NCI-H82 treated with DMSO at 0.1 percent for 48 hours (cell line): ENCODE measurements at regions not wholly inside any gene's neighbourhood (a gene's known extent, or its start where the extent isn't known, plus 50 kb on each side); places are given as distances from the start of the nearest gene placed in this dataset.
"Not testable (repeated sequence)": the region's sequence is repeated elsewhere in the genome, so short reads cannot be mapped to it uniquely, and the experiment has no call there.

ENCODE experiments used
- DNase-seq: peaks from one replicate; lab custom pipeline; 2025; ENCODE audit not compliant: unreplicated experiment; lab: John Stamatoyannopoulos, UW

DNA sequence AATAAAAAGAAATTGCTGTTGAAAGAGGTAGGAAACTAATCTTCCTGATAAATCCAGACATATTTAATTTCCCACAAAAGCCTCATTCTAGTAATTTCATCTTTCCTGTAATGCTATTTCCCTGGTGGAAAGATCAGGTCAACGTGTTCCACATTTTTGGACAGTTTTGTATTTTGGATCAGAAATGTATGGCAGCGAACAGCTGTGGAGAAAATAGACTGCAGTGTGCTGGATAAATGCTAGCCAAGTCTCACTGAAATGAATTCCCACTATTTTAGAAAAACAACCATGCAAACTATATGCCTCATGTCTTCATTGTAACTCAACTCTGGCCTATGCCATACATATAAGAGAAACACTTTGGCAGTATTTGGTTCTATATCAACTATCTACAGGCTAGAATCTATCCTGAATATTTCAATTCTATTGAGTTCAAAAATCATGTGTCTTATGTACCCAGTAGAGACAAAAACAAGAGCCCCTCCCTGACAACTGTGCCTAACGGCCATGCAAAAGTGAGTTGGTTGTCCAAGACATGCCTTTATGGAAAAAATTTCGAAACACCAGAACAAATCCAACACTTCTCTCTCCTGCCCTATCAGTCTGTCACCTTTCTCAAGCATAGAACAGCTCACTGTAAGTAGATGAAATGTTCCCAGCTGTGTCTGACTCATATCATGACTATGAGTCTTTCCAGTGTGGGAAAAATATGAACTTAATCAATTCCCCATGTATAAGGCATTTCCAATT lies 191.3 kb upstream of the NREP start:
- DNase-seq = no peak

DNA sequence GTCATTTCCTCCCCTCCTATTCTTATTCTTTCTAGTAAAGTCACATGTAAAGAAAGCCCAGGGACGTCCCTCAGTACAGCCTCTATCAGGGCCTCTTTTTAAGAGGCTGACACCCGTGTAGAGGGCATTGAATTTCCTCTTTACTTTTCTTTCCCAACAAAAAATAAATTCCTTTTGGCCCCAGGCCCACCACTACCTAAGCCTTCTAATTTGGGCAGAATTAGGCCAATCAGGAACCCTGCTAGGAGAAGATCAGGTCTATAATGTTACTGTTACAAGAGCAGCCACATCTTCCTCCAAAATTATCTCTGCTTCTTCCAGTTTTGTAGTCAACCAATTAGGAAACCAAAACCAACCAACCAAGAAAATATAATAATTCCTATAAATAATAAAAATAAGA lies 189.6 kb upstream of the NREP start:
- no peak for DNase-seq

DNA sequence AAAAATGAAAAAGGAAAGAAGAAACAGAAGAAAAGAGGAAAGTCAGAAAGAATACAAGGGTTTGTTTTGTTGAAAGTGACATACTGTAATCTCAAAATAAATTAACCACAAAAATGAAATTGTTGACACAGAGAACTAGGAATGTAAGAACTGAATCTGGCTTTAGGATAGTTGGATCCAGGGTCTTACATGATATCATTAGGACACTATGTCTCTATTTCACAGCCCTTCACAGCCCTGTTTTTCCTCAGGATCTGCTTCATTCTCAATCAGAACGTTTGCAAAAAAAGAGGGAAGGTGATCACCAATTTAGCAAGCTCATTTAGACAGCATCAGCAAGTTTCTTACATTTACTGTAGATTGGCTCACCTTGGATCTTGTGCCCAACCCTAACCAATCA lies 188.5 kb upstream of the NREP start:
- no peak for DNase-seq

DNA sequence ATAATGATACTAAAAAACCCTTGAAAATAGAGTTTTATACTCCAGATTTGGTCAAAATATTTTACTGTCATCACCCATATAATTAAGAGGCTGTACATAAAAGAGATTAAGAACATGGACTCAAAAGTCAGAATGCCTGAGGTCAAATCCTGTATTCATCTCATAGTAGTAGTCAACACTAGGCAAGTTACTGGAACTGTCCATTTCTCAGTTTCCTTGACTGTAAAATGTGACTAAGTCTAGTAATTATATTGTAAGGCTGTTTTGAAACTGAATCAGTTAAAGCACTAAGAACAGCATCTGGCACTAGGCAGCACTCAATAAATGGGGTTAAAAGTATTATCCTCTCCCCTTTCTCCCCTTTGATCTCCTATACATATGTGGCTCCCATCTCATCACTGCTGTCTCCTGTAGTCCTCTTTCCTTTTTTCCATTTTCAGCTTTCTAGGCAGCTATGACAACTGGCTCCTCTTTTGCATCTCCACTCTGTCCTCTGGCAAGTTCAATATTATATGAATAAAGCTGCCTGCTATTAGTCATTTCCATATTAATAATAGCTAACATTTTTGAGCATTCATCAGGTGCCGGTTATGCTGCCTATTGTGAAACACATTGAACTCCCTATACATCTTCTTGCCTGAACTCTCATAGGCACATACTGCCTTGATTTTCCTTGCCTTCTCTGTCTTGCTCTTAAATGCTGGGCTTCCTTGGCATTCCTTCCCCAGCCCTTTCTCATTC lies 185.8 kb upstream of the NREP start:
- DNase-seq = peak; percentile 31

DNA sequence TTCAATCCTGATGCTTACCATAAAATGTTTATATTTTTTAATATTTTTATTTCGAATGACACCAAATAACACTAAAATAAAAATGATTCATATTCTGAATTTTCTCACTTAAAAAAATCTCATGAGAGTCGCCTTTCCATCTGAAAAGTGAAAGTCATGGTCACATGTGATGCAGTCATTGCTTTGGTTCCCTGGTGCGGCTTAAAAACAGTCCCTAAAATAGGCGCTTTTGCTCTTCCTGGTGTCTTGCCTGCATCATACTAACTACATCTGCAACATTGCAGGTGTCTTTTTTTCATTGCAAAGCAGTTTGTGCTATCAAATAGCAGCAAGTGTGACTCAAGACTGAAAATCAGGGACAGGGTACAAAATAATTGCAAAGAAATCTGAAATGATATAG lies 185.2 kb upstream of the NREP start:
- DNase-seq = no peak

DNA sequence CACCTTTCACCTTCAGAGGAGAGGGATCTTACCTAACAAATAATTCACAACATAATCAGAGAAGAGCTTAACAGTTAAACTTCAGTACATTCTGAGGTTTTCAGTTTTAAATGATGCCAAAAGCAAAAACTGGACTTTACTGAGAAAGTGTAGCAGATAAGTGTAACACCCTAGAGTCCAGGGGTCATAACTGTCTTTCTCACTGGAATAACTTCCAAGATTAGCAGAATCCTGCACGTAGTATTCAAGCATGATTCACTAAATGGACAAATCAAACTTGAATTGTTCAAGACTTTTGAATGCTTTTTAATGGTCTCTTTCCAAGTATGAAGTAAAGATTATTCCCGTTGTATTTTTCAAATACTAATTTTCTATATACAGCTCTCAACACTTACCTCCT lies 180.1 kb upstream of the NREP start:
- DNase-seq = no peak

DNA sequence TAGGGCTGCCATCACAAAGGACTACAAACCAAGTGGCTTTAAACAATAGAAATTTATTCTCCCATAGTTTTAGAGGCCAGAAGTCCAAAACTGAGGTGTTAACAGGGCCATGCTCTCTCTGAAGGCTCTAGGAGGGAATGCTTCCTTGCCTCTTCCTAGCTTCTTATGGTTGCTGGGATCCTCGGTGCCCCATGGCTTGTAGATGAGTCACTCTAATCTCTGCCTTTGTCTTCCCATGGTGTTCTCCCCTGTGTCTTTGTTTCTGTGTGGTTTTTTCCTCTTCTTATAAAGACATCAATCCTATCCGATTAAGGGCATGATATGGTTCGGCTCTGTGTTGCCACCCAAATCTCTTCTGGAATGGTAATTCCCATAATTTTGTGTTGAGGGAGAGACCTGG lies 178.8 kb upstream of the NREP start:
- DNase-seq = no peak

DNA sequence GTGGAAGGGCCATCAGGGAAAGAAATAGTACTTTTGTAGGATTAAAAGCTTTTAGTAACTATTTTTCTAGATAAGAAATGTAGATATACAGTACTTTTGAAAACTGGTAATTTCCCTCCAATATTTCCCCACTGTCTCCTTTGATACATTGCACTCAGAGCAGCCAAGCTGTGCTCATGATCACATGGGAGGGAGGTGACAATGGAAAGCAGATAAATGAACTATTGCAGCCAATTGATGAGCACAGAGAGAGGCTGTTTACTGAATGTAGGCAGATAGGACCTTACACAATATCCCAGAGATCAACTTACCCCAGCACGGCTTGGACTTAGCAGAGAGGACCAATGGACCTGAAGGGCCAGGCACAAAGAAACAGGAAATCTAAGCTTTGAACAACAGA lies 178.0 kb upstream of the NREP start:
- no peak for DNase-seq

DNA sequence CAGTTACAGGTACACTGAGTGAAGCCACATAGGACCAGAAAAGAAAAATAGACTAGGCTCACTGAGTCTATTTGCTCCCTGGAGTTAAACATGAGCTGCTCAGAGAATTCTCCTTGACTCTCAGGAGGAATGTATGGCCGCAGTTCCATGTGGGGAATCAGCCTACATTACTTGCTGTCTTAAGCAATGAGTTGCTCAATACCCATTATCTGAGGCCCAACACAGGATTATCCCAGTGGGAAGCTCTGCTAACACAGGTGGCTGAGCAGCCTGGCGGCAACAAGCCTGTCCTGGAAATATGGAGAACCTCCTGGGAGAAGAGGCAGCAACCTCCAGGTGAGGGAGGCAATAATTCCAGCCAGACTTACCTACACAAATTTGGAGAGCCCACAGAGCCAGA lies 177.5 kb upstream of the NREP start:
- DNase-seq = no peak

DNA sequence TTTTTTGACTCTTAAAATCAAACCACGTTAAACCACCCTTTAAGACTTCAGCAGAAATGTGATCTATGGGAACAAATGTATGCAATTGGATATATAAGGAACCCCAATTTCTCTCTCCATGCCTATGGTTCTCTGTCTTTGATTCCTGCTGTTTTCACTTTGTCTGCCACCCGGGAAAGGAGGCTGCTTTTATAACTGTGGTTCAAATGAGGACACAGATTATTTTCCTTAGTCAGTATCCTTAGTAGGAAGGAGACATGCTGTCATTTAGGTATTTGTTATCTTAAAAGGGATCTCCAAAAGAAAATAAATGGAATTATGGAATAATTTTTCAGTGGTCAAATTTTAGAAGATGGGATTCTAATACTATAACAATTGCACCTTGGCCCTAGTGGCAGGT lies 176.1 kb upstream of the NREP start:
- DNase-seq = no peak

DNA sequence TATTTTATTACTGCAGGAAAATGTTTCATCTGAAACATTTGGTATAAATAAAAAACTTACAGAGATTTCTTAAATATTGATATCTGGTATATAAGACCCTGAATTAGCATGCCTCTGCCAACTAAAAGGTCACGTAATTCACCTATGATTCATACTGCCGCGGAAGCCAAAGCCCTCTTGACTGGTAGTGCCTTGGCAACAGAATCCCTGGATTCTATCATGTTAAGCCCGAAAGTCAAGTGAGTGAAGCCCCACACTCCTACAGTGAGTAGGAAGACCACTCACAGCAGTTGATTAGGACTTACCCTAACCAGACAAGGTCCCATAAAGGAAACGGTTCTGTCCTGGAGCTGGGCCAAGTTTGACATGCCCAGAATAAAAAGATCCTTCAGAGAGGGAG lies 175.6 kb upstream of the NREP start:
- no peak for DNase-seq

DNA sequence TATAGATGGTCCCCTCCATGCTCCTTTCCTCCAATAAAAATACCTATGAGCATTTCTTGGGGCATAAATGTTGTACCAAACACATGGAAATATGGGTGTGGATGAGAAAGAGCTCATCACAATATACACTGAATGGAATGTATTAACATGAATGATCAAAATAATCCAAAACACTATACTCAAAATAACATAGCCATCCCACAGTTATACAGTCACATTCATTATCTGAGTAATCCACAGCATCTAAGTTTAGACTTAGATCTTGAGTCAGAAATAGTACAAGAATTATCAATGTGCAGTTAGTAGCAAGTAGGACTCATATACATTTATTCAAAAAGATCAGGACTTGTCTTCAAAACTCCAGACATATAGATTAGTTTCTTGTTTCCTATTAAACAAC lies 175.2 kb upstream of the NREP start:
- no peak for DNase-seq

DNA sequence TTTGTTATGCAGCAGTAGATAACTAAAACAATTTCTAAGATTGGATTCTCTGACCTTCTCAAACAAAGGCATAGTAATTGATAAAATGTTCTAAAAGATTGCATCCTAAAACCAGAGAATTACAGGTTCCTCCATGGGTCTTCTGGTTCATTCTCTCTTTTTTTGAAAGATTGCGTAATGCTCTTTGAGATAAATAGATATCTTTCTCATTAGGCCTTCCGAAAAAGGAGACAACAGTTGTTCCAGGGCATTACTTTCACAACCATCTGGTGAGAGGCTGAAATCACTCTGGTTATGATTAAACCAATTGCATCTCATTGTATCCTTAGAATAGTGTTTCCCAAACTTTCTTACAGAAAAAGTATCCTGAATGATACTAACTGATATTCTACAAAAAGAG lies 174.7 kb upstream of the NREP start:
- DNase-seq = no peak

DNA sequence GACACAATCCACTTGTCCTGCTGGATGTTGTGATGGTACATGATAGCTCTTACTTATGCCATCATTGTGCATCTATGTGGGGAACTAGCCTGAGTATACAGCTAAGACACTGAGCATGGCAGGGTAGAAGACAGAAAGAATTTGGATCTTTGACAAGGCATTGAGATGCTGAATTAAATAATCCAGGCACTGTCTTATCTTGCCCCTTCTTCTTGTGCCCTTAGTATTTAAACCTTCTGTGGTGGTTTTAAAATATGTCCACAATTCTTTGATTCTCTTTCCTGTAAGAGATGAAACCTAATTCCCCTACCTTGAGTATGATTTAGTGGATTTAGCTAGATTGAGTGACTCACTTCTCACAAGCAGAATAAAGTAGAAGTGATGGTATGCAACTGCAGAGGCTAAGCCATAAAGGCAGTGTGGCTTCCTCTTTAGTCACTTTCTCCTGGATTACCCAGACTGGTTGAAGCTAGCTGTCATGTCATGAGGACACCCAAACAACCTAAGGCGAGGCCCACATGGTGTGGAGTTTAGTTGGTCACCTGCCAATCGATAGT lies 174.0 kb upstream of the NREP start:
- no peak for DNase-seq

DNA sequence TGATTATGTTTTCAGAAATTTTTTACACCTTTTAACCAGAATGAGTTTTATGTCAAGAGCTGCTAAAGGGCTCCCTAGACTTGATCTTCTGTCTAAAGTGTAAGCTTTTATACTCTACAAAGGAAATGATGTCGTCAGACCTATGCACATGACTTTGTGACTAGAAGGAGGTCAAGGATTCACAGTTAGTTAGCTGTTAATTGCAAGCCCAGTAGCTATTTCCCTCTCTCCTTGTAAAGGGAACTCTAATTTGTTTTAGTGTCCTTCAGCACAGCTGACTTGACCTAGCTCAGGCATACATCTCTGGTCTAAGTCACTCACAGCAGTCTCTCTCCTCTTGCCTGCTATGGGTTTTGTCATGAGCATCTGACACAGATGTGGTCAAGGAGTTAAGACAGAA lies 173.5 kb upstream of the NREP start:
- DNase-seq = no peak

DNA sequence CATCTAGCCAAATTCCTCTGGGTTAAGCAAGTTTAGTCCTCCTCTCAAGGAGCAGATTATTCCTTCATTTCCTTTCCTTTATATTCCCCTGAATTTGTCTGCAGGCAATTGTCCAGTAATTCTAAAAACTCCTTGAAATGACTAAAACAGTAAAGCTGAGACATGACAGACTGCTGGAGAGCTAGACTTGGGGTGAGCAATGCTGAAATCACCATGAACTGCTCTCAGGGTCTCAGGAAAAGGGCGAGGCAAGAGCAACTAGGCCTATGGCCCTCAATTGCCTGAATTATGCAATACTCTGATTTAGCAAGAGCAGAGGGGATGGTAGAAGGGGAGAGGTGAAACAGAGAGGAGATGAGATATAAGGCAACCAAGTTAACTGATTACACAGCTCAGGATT lies 172.9 kb upstream of the NREP start:
- no peak for DNase-seq

DNA sequence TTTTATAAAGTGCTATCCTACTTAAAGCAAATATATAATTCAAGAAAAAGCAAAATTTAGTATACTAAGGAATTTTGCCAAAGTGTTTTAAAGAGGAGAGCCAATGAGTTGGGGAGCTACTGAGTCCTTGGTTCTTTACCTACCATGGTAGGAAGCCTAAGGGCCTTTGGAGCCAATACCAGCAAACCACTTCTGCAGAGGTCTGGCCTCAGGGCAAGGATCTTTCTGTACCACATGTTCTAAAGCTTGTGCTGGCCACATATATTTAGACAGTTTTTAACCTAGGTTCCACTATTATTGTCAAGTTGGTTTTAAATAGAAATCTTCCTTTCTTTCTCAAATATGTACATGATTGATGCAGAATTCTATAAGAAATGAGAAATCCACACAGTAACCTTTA lies 172.3 kb upstream of the NREP start:
- no peak for DNase-seq

DNA sequence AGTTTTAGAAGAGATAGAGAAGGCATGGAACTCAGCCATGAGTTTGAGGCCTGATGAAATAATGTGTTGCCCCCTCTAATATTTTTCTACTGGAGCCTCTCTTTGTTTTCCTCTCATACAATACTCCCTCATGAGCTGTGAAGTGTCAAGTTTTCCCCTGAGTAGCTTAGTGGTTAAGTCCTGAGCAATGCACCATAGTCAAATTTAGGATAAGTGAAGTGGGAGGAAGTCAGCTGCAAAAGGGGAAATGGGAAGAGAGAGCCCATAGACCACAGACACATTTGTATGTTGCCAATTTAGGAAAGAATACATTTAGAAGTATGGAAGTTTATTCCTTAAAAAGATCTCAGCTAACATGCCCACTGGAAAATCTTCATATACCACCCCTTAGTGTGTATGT lies 171.5 kb upstream of the NREP start:
- no peak for DNase-seq

DNA sequence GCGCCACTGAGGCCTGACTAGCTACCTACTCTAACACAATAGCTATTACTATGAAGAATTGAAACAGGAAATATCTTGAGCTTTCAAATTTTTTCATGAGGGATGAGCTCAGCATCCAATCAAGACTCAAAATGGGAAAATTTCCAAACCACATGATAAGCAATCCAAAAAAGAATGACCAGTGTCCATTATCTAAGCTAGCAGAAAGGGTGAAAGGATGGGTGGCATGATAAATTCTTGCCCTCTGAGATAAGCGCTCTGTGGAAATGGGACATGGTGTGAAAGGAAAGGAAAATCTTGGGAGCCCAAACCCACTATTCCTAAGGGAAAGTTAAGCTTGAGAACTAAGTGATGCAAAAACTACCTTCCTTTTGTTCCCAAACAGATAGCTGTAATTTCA lies 170.2 kb upstream of the NREP start:
- DNase-seq = no peak

DNA sequence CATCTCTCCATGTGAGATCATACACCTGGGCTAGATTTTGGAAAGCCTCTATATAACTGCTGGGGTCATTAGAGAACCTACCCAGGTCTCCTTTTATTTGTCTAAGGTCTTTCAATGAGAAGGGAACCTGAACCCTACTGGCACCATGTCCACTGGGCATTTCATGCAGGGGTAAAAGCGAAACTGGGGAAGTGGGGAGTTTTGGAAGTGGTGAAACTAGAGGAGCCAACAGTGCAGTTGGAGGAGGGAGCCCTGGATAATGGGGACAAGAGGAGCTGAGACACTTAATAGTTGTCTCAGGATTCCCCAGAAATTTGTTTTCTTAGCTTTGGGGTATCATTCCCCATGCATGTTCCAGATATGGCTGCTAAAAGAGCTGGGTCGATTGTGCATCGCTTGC lies 169.0 kb upstream of the NREP start:
- no peak for DNase-seq

DNA sequence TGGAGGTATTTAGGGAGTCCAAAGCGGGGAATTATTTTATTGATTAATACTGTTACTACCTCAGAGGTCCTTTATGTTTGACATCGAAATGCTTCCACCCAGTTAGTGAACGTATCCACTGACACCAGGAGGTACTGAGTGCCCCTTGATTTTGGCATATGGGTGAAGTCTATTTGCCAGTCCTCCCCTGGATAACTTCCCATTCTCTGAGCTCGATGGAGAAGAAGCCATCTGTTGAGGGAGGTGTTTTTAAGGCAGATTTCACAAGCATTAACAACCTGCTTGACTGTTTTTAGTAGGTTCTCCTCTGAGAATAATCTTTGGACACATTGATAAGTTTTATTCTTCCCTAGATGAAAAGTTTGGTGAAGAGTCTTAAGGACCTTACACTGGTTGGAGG lies 165.3 kb upstream of the NREP start:
- DNase-seq = no peak

DNA sequence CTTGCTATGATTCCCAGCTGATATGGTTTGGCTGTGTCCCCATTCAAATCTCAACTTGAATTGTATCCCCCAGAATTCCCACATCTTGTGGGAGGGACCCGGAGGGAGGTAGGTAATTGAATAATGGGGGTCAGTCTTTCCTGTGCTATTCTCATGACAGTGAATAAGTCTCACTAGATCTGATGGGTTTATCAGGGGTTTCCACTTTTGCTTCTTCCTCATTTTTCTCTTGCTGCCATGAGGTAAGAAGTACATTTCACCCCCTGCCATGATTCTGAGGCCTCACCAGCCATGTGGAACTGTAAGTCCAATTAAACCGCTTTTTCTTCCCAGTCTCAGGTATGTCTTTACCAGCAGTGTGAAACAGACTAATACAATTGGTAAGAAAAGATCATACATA lies 164.7 kb upstream of the NREP start:
- DNase-seq = not testable (repeated sequence)
